Activated CD4-positive, alpha-beta T cell treated with anti-CD3 and anti-CD28 coated beads for 4 hours (primary cell): ENCODE measurements at regions not wholly inside any gene's neighbourhood (a gene's known extent, or its start where the extent isn't known, plus 50 kb on each side); places are given as distances from the start of the nearest gene placed in this dataset.

ENCODE experiments used
- DNase-seq, 2 donors: peaks; one replicate each; pipeline ENCODE4 v3.0.0-alpha.2; 2020

DNA sequence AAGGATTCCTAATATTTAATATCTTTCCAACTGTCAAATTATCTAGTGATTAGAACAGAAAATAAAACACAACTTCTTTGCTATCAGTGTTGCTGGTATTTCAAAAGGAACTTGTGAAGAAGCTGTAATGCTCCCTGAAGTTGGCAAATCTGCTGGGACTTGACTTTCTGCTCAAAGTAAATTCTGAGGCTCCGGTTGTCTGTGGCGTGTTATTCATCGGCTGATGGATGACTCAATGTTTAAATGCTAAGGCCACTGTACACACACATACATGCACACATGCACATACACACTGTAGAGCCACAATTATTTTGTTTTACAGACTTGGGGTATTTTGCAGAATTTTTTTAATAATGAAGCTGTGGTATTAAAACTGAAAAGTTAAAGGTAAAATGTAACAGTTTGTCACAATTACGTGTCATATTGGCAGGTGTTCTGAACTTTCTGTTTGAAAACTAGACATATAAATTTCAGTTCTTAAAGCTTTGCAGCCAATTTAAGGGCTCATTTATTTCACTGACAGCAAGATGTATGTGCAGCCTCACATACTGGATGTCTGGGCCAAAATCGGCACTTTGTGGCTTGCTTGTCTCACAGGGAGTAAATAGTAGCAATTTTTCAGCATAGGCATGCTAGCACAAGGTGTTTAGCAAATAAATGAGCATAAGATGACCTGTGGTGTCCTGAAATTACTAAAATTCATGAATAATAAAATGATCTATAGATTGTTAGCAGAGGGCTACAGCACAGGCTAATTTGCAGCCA lies 1691.7 kb upstream of the PCDH20 start:
- DNase-seq: no peak

DNA sequence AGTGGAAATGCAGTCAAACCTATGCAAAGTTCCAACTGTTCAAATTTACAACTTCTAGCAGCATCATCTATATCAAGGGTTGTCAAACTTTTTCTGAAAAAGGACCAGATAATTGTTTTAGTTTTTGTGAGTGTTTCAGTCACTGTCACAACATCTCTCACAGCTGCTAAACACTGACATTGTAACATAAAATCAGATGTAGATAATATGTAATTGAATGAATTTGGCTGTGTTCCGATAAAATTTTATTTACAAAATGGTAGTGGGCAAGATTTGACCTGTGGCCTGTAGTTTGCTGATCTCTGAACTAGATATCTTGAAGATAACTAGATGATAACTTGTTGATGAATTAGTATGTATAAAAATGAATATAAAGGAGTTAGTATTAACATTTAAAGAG lies 1679.1 kb upstream of the PCDH20 start:
- no peak for DNase-seq

DNA sequence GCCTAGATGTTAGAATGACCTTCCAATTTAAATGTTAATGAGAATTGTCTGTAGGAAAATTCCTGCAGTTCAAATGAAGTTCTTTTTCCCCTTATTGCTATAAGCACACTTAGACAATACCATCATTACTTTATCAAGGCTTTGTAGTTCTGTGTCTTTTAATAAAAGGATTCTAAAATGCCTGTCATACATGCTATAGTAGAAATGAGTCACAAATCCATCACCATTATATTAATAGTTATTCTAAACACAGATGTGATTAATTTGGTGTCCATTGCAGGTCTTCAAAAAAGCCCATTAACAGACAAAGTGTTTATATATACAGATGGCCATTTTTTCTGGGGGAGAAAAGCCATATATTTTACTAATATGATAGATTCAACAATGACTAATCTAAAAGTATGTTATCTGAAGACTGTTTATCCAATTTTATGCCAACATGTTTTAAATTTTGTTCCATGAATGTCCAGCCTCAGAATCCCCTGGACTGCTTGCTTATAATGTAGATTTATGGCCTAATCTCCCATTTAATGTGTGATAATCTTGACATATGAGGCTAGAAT lies 1678.3 kb upstream of the PCDH20 start:
- DNase-seq: no peak

DNA sequence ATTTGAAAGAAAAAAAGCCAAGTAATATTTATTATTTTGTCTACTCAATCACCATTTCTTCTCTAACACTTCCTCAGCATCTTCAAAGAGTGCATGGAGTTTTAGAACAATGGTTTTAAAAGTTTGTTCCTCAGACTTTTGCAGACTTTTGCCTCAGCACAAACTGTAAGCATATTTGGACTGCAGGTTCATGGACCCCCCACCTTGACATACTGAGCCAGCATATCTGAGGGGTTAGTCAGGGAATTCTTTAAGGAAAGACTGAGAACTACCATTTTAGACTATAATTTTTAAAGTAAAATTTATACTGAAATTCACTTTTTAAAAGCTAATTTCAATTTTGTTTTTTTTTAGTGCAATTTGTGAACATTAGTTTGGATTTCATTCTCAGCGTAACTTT lies 1676.8 kb upstream of the PCDH20 start:
- no peak for DNase-seq

DNA sequence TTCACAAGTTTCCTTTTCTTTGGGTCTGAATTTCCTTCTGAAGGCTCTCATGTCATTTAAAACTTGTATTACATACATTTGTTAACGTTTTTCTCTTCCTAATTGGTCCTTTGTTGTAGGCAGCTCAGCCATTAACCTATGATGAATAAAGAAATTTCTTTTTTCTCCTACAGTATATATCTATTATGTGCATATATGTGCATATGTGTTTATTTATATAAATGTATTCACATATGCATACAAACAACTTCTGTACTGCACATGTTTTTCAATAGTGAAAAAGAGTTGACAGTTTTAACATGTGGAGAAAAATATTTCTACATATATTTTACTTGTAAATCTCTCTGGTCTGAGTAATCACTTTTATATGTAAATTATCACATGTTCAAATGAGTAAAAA lies 1674.9 kb upstream of the PCDH20 start:
- DNase-seq: no peak

DNA sequence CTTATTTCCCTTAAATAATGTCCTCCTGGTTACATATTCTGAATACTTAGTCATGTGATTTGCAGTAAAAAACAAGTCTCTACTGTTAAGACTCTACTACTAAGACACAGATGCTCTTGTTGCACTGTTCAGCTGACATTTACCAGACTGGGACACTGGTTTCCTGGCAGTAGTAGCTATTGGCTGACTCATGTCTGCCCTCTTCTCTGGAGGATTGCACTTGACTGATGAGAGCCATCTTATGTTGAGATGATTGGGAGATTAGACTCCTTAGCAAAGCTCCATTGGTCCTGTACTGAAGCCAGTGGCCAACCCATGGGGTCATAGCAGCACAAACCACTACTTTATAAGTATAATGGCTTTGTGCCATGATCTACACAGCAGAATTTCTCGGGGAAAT lies 1672.6 kb upstream of the PCDH20 start:
- no peak for DNase-seq

DNA sequence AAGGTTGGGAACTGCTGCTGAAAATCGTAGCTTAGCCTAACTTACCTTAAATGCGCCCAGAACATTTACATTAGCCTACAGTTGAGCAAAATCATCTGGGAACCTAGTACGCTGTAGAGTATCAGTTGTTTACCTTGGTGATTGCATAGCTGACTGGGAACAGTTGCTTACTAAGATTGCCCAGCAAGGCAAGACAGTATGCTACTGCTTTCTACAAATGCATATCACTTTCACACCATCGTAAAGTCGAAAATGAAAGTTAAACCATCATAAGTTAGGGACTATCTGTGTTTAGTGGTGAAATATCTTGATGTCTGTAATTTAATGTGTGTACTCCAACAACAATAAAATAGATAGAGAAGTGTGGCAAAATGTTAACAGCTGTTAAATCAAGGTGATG lies 1670.6 kb upstream of the PCDH20 start:
- no peak for DNase-seq

DNA sequence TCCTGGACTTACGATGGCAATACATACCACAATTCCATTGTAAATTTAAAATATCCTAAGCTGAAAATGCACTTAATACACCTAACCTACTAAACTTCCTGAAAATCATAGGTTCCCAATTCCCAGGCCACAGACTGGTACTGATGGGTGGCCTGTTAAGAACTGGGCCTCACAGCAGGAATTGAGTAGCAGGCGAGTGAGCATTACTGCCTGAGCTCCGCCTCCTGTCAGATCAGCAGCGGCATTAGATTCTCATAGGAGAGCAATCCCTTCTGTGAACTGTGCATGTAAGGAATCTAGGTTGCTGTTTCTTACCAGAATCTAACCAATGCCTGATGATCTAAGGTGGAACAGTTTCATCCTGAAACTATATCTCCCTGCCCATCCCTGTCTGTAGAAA lies 1670.2 kb upstream of the PCDH20 start:
- no peak for DNase-seq

DNA sequence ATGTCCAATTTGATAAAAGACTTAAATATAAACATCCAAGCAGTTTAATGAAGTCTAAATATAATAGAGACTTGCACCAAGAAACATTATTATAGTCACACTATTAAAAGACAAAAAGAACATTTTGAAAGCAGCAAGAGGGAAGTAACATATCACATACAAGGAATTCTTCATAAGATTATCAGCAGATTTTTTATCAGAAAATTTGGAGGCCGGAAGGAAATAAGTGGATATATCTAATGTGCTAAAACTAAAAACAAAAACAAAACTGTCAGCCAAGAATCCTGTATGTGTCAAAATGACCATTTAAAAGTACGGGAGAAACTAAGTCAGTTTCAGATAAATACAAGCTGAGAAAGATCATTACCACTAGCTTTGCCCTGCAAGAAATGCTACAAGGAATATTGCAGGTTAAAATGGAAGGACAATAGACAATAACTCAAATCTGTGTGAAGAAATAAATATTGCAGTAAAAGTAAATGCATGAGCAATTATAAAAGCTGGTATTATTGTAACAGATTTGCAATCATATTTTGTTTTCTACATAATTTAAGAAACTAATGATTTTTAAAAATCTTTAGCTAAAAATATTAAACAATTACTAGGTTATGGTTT lies 1665.9 kb upstream of the PCDH20 start:
- DNase-seq: no peak

DNA sequence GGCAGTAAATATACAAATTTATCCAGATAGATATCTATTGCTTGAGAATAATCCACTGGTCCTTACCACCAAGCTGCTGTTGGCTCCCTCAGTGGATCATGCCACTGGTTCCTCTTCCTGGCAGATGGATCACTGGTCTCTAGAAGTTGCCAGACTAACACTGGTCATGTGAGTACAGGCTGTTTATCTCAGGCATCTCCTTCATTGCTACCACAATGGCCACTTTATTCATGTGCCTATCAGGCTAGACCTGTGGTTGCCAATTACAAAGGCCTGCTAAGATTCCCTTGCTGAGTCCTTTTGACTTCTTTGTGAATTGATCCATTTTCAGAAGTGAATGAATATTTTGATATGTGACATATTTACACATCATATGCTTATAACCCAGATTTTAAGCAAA lies 1659.5 kb upstream of the PCDH20 start:
- no peak for DNase-seq

DNA sequence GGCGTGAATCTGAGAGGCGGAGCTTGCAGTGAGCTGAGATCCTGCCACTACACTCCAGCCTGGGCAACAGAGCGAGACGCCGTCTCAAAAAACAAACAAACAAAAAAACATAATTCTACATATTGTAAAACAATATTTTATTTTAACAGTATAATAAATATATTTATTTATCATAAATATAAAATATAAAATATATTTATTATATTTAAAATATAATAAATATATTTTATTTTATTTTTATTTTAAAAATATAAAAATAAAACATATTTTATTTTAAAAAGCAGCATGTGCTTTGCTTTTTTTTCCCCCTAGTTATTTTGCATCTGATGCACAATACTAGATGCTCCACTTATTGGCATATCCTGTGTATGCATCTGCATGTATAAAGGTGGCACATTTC lies 1634.6 kb upstream of the PCDH20 start:
- no peak for DNase-seq

DNA sequence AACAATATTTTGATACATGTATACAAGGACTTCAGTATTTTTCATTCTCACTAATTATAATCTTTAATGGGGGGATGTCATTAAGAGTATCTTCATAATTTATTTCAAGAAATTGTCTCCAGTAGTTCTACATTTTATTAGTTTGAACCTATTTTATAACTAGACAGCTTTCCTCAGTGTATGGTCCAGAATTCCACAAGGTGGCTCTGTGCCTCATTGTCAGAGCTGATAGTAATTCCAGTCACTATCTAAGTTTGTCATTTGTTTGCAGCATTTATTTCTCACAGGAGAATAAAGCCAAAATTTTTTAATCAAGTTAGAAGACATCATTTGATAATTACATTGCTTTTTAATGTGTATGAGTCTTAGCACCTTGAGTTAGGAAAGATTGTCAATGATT lies 1633.0 kb upstream of the PCDH20 start:
- DNase-seq: no peak

DNA sequence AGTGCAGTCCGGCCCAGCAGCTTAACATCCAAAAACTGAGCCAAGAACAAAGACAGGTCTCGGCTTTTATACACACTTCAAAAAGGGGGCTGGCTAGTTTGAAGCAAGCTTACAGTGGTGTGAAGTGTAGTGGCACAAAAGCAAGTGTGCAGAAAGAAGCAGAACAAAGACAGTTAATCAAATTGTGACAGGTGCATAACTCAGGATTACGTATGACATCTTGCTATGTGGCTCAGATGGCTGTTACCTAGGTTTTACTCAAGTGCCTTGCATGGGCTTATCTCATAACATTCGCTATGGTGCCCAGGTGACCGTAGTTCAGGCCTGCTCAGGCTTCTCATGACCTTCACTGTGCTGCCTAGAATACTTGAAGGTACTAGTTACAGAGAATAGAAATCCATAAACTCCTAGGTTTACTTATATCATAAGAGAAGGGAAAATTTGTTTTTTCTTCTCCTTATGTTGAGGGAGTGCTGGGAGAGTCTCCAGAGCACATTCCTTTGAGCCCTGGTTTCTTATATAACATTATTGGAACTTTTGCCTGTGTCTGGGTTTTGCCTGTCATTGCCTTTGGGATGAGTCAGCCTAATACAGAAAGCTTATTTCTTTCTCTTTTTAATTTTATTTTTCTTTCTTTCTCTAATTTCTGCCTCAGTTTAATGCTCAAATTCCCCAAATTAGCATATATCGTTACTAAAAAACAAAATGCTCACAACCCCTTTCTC lies 1629.1 kb upstream of the PCDH20 start:
- no peak for DNase-seq

DNA sequence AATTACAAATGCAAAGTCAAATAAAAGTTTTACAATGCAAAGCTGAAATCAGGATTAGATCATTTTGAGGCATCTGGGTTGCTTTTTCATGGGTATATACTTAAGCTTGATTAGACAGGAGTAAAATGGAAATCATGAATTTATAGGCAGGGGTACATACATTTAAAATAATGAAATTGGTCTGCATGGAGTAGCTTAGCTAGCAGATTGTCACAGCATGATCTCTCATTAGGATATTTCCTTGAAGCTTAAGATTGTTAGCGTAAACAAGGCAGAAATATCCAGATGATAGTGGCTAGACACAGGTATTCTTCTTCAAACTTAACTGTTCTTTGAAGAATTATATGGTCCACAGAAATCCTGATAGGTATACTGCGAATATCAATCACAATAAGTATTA lies 1627.0 kb upstream of the PCDH20 start:
- DNase-seq: no peak

DNA sequence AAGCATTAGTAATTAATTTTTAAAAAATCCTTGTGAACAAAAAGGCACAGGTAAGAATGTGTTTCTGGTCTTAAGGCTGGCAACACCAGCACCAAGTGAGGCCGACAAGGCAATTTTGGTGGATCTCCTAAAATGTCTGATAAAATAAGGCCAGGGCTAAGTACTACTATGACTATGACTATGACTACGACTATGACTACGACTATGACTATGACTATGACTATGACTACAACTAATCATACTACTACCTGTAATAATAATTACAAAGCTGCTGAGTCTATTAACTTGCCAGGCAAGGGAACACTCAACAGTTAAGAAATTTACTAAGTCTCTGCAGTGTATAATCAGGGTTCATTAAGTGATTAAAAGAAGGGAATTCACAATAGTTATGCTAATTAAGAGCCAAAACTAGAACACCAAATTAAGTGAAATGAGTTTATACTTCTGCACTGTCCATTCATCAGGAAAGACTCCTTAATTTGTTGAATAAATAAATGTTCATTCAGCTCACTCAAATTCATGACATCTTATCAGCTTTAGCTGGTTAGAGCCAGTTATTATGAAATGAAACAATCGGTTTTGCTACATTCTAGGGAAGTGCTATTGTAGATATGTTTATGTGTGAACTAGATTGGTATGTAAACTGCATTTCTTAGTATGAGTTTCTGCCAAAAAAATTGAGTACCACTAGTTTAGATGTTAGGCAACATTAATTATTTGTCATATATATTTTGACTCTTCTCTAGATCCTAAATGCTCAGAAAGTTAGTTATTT lies 1626.2 kb upstream of the PCDH20 start:
- DNase-seq: no peak

DNA sequence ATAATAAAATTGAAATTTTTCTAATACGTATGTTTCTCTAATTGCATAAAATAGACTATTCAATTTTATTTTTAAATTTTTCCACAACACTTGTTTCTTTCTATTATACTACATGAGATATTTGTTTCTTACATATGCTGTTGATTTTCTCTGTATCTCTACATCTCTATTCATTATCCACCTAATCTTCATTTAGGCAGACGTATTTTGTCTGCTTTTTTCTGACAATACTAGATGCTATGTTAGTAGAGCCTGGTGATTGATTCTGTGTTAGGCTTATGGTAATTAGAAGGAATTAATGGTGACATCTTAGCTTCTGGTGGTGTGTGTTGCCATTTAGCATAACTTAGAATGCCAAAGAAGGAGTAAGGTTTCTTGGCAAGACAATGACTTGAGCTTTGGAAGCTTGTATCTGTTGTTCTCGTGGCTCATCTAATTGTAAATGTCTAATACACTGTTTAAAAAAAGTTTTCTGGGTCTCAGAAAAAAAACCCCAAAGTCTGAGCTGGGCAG lies 1610.7 kb upstream of the PCDH20 start:
- no peak for DNase-seq

DNA sequence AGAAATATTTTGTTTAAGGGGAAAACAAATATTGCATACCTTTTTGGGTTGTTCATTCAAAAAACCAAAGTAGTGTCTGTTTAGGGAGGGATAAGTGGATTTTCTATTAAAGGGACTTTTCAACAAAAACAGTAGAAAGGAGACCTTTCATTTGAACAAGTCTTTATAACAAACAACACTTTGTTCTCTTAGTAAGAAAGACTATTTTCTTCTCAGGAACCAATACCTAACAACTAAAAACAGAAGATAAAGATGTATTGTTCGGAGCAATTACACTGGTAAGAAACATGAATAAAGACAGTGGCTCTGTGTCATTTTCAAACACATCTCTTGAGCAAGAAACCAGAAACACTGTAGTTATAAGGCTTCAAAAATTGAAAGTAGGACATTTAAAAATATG lies 1610.1 kb upstream of the PCDH20 start:
- no peak for DNase-seq

DNA sequence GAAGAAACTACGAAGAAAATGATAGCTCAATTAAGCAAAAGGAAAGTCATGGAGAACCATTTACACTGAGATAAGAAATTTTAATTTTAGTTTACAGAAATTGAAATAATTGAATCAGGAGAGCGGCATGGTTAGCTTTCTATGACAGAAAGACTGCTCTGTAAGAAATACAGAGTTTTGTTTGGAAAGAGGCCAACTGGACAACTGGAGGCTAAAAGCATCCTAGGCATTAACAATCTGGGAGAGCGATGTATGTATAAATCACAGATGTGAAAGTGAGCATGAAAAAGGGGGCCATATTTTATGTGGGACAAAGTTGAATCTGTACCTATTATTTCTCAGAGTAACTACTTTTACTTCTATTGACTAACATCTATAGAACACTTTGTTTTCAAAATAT lies 1608.8 kb upstream of the PCDH20 start:
- no peak for DNase-seq

DNA sequence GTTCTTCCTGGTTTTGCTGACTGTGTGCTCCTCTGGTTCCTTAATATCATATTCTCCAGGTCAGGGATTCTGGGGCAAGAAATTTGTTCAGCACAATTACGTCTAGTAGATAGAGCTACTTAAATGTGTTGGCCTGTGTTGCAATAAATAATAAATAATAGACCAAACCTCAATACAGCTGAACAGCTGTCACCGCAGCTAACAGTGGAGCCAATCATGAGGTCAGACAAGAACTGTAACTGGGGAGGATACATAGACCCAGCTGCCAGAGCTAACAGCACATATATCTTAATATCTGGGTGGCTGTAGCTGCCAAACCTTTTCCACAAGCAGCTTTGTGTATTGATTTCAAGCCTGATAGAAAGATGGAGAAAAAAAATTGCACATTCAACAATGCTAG lies 1596.3 kb upstream of the PCDH20 start:
- no peak for DNase-seq

DNA sequence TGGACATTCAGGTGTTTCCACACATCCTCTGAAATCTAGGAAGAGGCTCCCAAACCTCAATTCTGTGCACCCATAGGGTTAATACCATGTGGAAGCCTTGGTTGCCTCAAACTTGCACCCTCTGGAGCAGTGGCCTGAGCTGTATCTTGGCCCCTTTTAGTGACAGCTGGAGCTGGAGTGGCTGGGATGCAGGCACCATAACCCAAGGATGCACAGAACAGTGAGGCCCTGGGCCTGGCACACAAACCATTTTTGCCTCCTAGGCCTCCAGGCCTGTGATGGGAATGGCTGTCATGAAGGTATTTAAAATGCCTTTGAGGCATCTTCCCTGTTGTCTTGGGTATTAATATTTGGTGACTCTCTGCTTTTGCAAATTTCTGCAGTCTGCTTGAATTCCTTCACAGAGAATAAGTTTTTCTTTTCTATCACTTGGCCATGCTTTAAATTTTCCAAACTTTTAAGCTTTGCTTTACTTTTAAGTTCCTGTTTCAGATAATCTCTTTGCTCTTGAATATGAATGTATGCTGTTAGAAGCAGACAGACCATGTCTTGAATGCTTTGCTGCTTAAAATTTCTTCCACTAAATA lies 1594.5 kb upstream of the PCDH20 start:
- no peak for DNase-seq

DNA sequence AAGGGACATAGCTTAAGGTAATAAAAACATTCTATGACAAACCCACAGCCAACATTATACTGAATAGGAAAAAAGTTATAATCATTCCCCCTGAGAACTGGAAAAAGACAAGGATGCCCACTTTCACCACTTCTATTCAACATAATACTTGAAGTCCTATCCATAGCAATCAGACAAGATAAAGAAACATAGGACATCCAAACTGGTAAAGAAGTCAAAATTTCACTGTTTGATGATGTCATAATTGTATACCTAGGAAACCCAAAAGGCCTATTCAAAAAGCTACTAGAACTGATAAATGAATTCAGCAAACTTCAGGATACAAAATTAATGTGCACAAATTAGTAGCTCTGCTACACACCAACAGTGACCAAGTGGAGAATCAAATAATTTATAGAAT lies 1590.0 kb upstream of the PCDH20 start:
- no peak for DNase-seq

DNA sequence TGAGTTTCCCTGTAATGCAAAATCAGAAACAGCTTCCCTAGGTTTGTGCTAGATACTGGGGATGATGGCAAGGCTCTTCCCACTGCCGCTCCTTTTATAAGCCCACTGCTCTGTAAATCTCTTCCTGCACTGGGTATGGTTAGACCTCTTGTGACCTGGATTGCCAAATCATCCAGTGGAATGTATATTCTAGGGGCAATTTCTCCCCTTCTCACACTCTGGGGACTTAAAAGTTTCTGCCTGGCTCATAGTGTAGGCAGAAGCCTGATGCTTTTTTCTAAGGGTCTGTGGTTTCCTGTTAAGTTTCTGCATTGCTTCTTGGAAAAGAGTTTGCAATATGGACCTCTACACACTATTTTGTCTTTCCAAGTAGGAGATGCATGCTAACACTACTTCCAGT lies 1582.0 kb upstream of the PCDH20 start:
- DNase-seq: no peak
